Inferior parietal cortex (tissue), 1 donor: ENCODE measurements at regions not wholly inside any gene's neighbourhood (a gene's known extent, or its start where the extent isn't known, plus 50 kb on each side); places are given as distances from the start of the nearest gene placed in this dataset.

Experiments used
- DNase-seq: peaks from one replicate; pipeline ENCODE4 v3.0.0-alpha.2; 2016; ENCODE audit errors: extremely low spot score

- peak; percentile 38 for DNase-seq
Observed at GRCh38 chr1:38418195-38419030, 371.8 kb upstream of the POU3F1 start.

GRCh38 chr1:38403667-38404066 is 357.1 kb upstream of the POU3F1 start:
- no peak for DNase-seq

GRCh38 chr1:38402230-38402815 is 355.7 kb upstream of the POU3F1 start:
- no peak for DNase-seq

- no peak for DNase-seq
Observed at GRCh38 chr1:38396606-38397005, 350.0 kb upstream of the POU3F1 start.

- no peak for DNase-seq
Observed at GRCh38 chr1:38394303-38394702, 347.7 kb upstream of the POU3F1 start.

- no peak for DNase-seq
Observed at GRCh38 chr1:38392861-38393260, 346.3 kb upstream of the POU3F1 start.

- no peak for DNase-seq
Observed at GRCh38 chr1:38381256-38381655, 334.7 kb upstream of the POU3F1 start.

- no peak for DNase-seq
Observed at GRCh38 chr1:38376577-38376976, 330.0 kb upstream of the POU3F1 start.

GRCh38 chr1:38375035-38375434 is 328.4 kb upstream of the POU3F1 start:
- DNase-seq, result no peak

- DNase-seq, result no peak
Observed at GRCh38 chr1:38371505-38371844, 324.9 kb upstream of the POU3F1 start.

- DNase-seq, result no peak
Observed at GRCh38 chr1:38370716-38371504, 324.3 kb upstream of the POU3F1 start.

- no peak for DNase-seq
Observed at GRCh38 chr1:38365242-38365641, 318.6 kb upstream of the POU3F1 start.

GRCh38 chr1:38361566-38361965 is 315.0 kb upstream of the POU3F1 start:
- DNase-seq, result no peak

- DNase-seq, result no peak
Observed at GRCh38 chr1:38360807-38361206, 314.2 kb upstream of the POU3F1 start.

GRCh38 chr1:38353956-38354355 is 307.4 kb upstream of the POU3F1 start:
- no peak for DNase-seq

GRCh38 chr1:38352869-38353268 is 306.3 kb upstream of the POU3F1 start:
- DNase-seq, result no peak

- DNase-seq, result no peak
Observed at GRCh38 chr1:38347446-38348175, 301.0 kb upstream of the POU3F1 start.

GRCh38 chr1:38344716-38345115 is 298.1 kb upstream of the POU3F1 start:
- DNase-seq, result no peak

- no peak for DNase-seq
Observed at GRCh38 chr1:38341694-38342093, 295.1 kb upstream of the POU3F1 start.

GRCh38 chr1:38340409-38340808 is 293.8 kb upstream of the POU3F1 start:
- no peak for DNase-seq

GRCh38 chr1:38337711-38338110 is 291.1 kb upstream of the POU3F1 start:
- no peak for DNase-seq

GRCh38 chr1:38336961-38337360 is 290.4 kb upstream of the POU3F1 start:
- DNase-seq, result no peak
